SK-N-SH treated with all-trans-retinoic acid at 6 μM for 48 hours (cell line): ENCODE measurements at regions not wholly inside any gene's neighbourhood (a gene's known extent, or its start where the extent isn't known, plus 50 kb on each side); places are given as distances from the start of the nearest gene placed in this dataset.

ENCODE experiments used
- ATAC-seq: fragments of 200-7000 bp; cut with Tn5 transposase; 3 replicates; pipeline ENCODE4 v1.9.1; 2020; ENCODE audit warnings: mild to moderate bottlenecking, moderate library complexity
- ARNTL ChIP-seq: fragments of 450-650 bp; formaldehyde crosslinking; IDR thresholded peaks from 2 replicates; pipeline ENCODE4 v1.5.0; 2020; ENCODE audit warnings: low read depth, mild to moderate bottlenecking, moderate library complexity, borderline replicate concordance
- BACH2 ChIP-seq: fragments of 250-450 bp; sonication (Bioruptor Pico); IDR thresholded peaks from 2 replicates; pipeline ENCODE4 v1.9.0; 2021; ENCODE audit warnings: mild to moderate bottlenecking, borderline replicate concordance
- CSDC2 ChIP-seq: fragments of 250-450 bp; sonication (Bioruptor Pico); IDR thresholded peaks from 2 replicates; pipeline ENCODE4 v1.5.0; 2020; ENCODE audit warnings: mild to moderate bottlenecking, moderate library complexity
- ESRRG ChIP-seq: fragments of 250-450 bp; sonication (Bioruptor Pico); IDR thresholded peaks from 2 replicates; pipeline ENCODE4 v1.6.1; 2021; ENCODE audit warnings: mild to moderate bottlenecking
- GLIS3 ChIP-seq: fragments of 250-450 bp; sonication (Bioruptor Pico); IDR thresholded peaks from 2 replicates; pipeline ENCODE4 v1.5.0; 2020; ENCODE audit warnings: mild to moderate bottlenecking, moderate library complexity
- OSR1 ChIP-seq: fragments of 250-450 bp; sonication (Bioruptor Pico); IDR thresholded peaks from 2 replicates; pipeline ENCODE4 v1.8.0; 2022; ENCODE audit warnings: moderate library complexity, mild to moderate bottlenecking, inconsistent platforms
- PPARA ChIP-seq: fragments of 250-450 bp; sonication (Bioruptor Pico); IDR thresholded peaks from 2 replicates; pipeline ENCODE4 v1.5.0; 2020; ENCODE audit warnings: mild to moderate bottlenecking, borderline replicate concordance
- RARB ChIP-seq: fragments of 250-450 bp; sonication (Bioruptor Pico); IDR thresholded peaks from 2 replicates; pipeline ENCODE4 v1.8.0; 2021; ENCODE audit warnings: mild to moderate bottlenecking, moderate library complexity
- SNAI2 ChIP-seq: fragments of 250-450 bp; sonication (Bioruptor Pico); IDR thresholded peaks from 2 replicates; pipeline ENCODE4 v1.5.0; 2020; ENCODE audit warnings: mild to moderate bottlenecking, moderate library complexity
- TCF4 ChIP-seq: fragments of 250-450 bp; sonication (Bioruptor Pico); IDR thresholded peaks from 2 replicates; pipeline ENCODE4 v1.8.0; 2021; ENCODE audit warnings: mild to moderate bottlenecking, moderate library complexity, borderline replicate concordance
- TOX ChIP-seq: fragments of 250-450 bp; sonication (Bioruptor Pico); IDR thresholded peaks from 2 replicates; pipeline ENCODE4 v1.8.0; 2021; ENCODE audit warnings: mild to moderate bottlenecking, moderate library complexity, borderline replicate concordance
- ZC3H10 ChIP-seq: fragments of 250-450 bp; sonication (Bioruptor Pico); IDR thresholded peaks from 2 replicates; pipeline ENCODE4 v1.5.1; 2021; ENCODE audit warnings: mild to moderate bottlenecking, moderate library complexity
- ZFP3 ChIP-seq: fragments of 250-450 bp; sonication (Bioruptor Pico); IDR thresholded peaks from 2 replicates; pipeline ENCODE4 v1.5.0; 2020; ENCODE audit warnings: mild to moderate bottlenecking, moderate library complexity
- ZFP30 ChIP-seq: fragments of 450-650 bp; formaldehyde crosslinking; IDR thresholded peaks from 2 replicates; pipeline ENCODE4 v1.5.0; 2022; ENCODE audit warnings: mild to moderate bottlenecking, moderate library complexity
- ZNF565 ChIP-seq: fragments of 450-650 bp; formaldehyde crosslinking; conservative IDR thresholded peaks from 2 replicates; pipeline ENCODE4 v1.5.0; 2020; ENCODE audit warnings: low read depth, mild to moderate bottlenecking, moderate library complexity
- ZNF70 ChIP-seq: fragments of 450-650 bp; formaldehyde crosslinking; IDR thresholded peaks from 2 replicates; pipeline ENCODE4 v1.5.0; 2020; ENCODE audit warnings: mild to moderate bottlenecking, moderate library complexity
- ZNF8 ChIP-seq: fragments of 450-650 bp; formaldehyde crosslinking; IDR thresholded peaks from 2 replicates; pipeline ENCODE4 v1.5.0; 2020; ENCODE audit warnings: mild to moderate bottlenecking, moderate library complexity
- TF ChIP-seq, protein P1 (sequence below): fragments of 250-450 bp; sonication (Bioruptor Pico); IDR thresholded peaks from 2 replicates; pipeline ENCODE4 v1.8.0; 2021; ENCODE audit warnings: low read depth, mild to moderate bottlenecking, moderate library complexity, borderline replicate concordance
- TF ChIP-seq, protein P2 (sequence below): fragments of 250-450 bp; sonication (Bioruptor Pico); IDR thresholded peaks from 2 replicates; pipeline ENCODE4 v1.5.1; 2021; ENCODE audit warnings: mild to moderate bottlenecking, moderate library complexity
- TF ChIP-seq, protein P3 (sequence below): fragments of 250-450 bp; sonication (Bioruptor Pico); IDR thresholded peaks from 2 replicates; pipeline ENCODE4 v1.5.1; 2020; ENCODE audit warnings: low read depth, mild to moderate bottlenecking, moderate library complexity
- TF ChIP-seq, protein P4 (sequence below): fragments of 250-450 bp; sonication (Bioruptor Pico); IDR thresholded peaks from 2 replicates; pipeline ENCODE4 v1.8.0; 2020; ENCODE audit warnings: mild to moderate bottlenecking, moderate library complexity, borderline replicate concordance
- TF ChIP-seq, protein P5 (sequence below): fragments of 250-450 bp; sonication (Bioruptor Pico); IDR thresholded peaks from 2 replicates; pipeline ENCODE4 v1.5.0; 2020; ENCODE audit warnings: mild to moderate bottlenecking, moderate library complexity

DNA sequence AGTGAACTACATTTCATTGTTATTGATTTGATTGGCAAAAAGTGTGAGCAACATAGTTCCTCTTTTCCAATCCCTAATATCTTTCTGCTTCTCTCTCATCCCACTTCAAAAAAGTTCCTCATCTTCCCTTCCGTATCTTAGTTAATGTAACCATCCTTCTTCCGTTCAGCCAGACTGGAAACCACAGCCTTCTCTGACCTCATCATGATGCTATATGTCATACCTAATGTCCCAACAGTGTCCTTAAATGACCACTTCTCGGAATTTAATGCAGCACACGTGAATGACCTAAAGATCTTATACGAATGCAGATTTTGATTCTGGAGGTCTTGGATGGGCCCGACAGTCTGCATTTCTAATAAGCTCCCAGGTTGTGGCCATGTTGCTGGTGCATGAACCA, 320.3 kb upstream of the SATB1 start (continued):
- TF ChIP-seq RARB (CRISPR knock-in tag) = no peak
- TF ChIP-seq ESRRG (CRISPR knock-in tag) = no peak
- TF ChIP-seq ZNF8 (CRISPR knock-in tag) = no peak
- TF ChIP-seq OSR1 (CRISPR knock-in tag) = no peak
- TF ChIP-seq PPARA (CRISPR knock-in tag) = no peak
- TF ChIP-seq BACH2 (CRISPR knock-in tag) = no peak

DNA sequence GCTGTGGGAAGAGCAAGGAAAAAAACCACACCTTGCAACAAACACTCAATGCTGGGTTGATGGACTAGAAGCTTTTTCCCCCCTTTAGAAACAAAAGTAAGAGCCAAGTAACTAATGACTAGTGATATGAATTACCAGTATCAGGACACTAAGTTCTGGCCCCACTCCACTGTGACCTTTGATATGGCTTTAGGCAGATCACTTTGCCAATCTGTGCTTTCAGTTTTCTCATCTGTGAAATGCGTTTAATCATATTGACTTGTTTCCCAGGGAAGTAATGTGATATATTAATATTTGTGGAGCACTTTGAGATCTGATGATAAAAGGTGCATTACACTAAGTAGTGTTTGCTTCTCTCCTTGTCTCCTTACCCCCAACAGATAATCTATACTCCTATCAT, 319.3 kb upstream of the SATB1 start:
- TF ChIP-seq, protein P1, sequence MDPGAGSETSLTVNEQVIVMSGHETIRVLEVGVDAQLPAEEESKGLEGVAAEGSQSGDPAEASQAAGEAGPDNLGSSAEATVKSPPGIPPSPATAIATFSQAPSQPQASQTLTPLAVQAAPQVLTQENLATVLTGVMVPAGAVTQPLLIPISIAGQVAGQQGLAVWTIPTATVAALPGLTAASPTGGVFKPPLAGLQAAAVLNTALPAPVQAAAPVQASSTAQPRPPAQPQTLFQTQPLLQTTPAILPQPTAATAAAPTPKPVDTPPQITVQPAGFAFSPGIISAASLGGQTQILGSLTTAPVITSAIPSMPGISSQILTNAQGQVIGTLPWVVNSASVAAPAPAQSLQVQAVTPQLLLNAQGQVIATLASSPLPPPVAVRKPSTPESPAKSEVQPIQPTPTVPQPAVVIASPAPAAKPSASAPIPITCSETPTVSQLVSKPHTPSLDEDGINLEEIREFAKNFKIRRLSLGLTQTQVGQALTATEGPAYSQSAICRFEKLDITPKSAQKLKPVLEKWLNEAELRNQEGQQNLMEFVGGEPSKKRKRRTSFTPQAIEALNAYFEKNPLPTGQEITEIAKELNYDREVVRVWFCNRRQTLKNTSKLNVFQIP (CRISPR knock-in tag) = no peak
- TF ChIP-seq, protein P2, sequence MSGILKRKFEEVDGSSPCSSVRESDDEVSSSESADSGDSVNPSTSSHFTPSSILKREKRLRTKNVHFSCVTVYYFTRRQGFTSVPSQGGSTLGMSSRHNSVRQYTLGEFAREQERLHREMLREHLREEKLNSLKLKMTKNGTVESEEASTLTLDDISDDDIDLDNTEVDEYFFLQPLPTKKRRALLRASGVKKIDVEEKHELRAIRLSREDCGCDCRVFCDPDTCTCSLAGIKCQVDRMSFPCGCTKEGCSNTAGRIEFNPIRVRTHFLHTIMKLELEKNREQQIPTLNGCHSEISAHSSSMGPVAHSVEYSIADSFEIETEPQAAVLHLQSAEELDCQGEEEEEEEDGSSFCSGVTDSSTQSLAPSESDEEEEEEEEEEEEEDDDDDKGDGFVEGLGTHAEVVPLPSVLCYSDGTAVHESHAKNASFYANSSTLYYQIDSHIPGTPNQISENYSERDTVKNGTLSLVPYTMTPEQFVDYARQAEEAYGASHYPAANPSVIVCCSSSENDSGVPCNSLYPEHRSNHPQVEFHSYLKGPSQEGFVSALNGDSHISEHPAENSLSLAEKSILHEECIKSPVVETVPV (CRISPR knock-in tag) = no peak
- TF ChIP-seq CSDC2 (CRISPR knock-in tag) (no peak), ZC3H10 (CRISPR knock-in tag) (no peak), ZFP30 (CRISPR knock-in tag) (no peak), TCF4 (CRISPR knock-in tag) (no peak), ZNF70 (no peak), BACH2 (CRISPR knock-in tag) (no peak), TOX (CRISPR knock-in tag) (no peak), ZNF8 (CRISPR knock-in tag) (no peak), OSR1 (CRISPR knock-in tag) (no peak), ARNTL (no peak), ZNF565 (CRISPR knock-in tag) (no peak), ZFP3 (CRISPR knock-in tag) (no peak), GLIS3 (CRISPR knock-in tag) (no peak), SNAI2 (CRISPR knock-in tag) (no peak)
- TF ChIP-seq, protein P3, sequence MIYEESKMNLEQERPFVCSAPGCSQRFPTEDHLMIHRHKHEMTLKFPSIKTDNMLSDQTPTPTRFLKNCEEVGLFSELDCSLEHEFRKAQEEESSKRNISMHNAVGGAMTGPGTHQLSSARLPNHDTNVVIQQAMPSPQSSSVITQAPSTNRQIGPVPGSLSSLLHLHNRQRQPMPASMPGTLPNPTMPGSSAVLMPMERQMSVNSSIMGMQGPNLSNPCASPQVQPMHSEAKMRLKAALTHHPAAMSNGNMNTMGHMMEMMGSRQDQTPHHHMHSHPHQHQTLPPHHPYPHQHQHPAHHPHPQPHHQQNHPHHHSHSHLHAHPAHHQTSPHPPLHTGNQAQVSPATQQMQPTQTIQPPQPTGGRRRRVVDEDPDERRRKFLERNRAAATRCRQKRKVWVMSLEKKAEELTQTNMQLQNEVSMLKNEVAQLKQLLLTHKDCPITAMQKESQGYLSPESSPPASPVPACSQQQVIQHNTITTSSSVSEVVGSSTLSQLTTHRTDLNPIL (CRISPR knock-in tag) = no peak
- TF ChIP-seq, protein P4, sequence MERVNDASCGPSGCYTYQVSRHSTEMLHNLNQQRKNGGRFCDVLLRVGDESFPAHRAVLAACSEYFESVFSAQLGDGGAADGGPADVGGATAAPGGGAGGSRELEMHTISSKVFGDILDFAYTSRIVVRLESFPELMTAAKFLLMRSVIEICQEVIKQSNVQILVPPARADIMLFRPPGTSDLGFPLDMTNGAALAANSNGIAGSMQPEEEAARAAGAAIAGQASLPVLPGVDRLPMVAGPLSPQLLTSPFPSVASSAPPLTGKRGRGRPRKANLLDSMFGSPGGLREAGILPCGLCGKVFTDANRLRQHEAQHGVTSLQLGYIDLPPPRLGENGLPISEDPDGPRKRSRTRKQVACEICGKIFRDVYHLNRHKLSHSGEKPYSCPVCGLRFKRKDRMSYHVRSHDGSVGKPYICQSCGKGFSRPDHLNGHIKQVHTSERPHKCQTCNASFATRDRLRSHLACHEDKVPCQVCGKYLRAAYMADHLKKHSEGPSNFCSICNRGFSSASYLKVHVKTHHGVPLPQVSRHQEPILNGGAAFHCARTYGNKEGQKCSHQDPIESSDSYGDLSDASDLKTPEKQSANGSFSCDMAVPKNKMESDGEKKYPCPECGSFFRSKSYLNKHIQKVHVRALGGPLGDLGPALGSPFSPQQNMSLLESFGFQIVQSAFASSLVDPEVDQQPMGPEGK (CRISPR knock-in tag) = no peak
- TF ChIP-seq, protein P5, sequence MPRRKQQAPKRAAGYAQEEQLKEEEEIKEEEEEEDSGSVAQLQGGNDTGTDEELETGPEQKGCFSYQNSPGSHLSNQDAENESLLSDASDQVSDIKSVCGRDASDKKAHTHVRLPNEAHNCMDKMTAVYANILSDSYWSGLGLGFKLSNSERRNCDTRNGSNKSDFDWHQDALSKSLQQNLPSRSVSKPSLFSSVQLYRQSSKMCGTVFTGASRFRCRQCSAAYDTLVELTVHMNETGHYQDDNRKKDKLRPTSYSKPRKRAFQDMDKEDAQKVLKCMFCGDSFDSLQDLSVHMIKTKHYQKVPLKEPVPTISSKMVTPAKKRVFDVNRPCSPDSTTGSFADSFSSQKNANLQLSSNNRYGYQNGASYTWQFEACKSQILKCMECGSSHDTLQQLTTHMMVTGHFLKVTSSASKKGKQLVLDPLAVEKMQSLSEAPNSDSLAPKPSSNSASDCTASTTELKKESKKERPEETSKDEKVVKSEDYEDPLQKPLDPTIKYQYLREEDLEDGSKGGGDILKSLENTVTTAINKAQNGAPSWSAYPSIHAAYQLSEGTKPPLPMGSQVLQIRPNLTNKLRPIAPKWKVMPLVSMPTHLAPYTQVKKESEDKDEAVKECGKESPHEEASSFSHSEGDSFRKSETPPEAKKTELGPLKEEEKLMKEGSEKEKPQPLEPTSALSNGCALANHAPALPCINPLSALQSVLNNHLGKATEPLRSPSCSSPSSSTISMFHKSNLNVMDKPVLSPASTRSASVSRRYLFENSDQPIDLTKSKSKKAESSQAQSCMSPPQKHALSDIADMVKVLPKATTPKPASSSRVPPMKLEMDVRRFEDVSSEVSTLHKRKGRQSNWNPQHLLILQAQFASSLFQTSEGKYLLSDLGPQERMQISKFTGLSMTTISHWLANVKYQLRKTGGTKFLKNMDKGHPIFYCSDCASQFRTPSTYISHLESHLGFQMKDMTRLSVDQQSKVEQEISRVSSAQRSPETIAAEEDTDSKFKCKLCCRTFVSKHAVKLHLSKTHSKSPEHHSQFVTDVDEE (CRISPR knock-in tag) = no peak
- ATAC-seq = no peak

DNA sequence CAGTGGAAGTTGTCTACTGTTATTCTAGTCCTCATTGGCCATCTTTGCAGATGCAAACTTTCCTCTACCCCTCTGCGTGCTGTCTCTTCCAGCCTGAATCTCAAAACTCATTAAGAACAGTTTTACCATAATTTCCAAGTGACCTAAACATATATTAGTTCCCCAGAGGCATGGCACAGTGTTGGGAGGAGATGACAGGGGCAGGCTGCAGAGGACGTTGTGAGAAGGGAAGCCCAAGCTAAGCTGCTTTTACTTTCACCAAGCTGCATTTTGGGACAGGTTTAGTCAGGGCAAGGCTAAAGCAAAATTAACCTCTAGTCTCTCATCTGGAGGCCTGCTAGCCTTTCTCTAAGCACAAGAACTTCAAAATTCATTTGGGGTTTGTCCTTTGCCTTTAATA, 318.6 kb upstream of the SATB1 start:
- TF ChIP-seq ZNF70 (no peak), ZNF8 (CRISPR knock-in tag) (no peak), OSR1 (CRISPR knock-in tag) (no peak), TOX (CRISPR knock-in tag) (no peak), SNAI2 (CRISPR knock-in tag) (no peak), ZFP3 (CRISPR knock-in tag) (no peak), ARNTL (no peak)
- ATAC-seq = no peak
